PC-9 (cell line): ENCODE measurements at regions not wholly inside any gene's neighbourhood (a gene's known extent, or its start where the extent isn't known, plus 50 kb on each side); places are given as distances from the start of the nearest gene placed in this dataset.

Source experiments
- EZH2 ChIP-seq: fragments of 200-600 bp; sonication (generic); IDR thresholded peaks from 2 replicates; pipeline ENCODE4 v1.8.0; 2017; ENCODE audit warnings: antibody characterized with exemption, low read depth
- TF ChIP-seq, protein P1 (sequence below): fragments of 200-600 bp; sonication (generic); conservative IDR thresholded peaks from 2 replicates; pipeline ENCODE4 v1.6.1; 2017; ENCODE audit warnings: mixed run types, antibody characterized with exemption, mild to moderate bottlenecking, moderate library complexity

DNA sequence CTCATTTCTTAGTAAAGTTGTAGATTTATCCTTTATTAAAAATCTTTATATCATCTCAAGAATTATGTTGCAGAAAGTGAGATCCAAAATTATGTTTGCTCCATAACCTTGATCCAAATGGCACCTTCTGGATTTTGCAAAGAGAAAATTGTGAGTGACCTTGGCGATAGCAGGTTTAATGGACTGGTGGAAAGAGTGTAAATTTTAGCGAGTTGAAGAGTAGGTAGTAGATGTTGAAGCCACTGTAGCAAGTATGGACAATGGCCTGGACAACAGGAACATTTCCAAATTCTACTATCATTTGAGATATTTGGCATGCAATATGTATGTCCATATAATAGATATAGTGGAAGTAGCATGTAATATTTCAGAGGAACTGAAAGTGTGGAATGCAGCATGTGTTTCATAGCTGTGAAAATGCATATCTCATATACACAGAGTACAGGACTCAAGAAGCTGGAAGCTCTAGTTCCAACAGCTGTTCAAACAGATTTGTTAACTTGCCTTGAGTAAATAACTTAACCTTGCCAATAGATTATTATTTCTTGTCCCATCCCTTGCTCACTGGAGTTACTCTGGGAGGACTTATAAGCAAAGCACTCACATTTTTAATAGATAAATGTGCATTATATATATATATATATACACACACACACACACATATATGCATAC is 152.5 kb upstream of the TLL1 start:
- TF ChIP-seq EZH2, result no peak
- TF ChIP-seq, protein P1, sequence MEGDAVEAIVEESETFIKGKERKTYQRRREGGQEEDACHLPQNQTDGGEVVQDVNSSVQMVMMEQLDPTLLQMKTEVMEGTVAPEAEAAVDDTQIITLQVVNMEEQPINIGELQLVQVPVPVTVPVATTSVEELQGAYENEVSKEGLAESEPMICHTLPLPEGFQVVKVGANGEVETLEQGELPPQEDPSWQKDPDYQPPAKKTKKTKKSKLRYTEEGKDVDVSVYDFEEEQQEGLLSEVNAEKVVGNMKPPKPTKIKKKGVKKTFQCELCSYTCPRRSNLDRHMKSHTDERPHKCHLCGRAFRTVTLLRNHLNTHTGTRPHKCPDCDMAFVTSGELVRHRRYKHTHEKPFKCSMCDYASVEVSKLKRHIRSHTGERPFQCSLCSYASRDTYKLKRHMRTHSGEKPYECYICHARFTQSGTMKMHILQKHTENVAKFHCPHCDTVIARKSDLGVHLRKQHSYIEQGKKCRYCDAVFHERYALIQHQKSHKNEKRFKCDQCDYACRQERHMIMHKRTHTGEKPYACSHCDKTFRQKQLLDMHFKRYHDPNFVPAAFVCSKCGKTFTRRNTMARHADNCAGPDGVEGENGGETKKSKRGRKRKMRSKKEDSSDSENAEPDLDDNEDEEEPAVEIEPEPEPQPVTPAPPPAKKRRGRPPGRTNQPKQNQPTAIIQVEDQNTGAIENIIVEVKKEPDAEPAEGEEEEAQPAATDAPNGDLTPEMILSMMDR, result no peak
